ENCODE measurements at regions not wholly inside any gene's neighbourhood (a gene's known extent, or its start where the extent isn't known, plus 50 kb on each side); places are given as distances from the start of the nearest gene placed in this dataset.

DNA sequence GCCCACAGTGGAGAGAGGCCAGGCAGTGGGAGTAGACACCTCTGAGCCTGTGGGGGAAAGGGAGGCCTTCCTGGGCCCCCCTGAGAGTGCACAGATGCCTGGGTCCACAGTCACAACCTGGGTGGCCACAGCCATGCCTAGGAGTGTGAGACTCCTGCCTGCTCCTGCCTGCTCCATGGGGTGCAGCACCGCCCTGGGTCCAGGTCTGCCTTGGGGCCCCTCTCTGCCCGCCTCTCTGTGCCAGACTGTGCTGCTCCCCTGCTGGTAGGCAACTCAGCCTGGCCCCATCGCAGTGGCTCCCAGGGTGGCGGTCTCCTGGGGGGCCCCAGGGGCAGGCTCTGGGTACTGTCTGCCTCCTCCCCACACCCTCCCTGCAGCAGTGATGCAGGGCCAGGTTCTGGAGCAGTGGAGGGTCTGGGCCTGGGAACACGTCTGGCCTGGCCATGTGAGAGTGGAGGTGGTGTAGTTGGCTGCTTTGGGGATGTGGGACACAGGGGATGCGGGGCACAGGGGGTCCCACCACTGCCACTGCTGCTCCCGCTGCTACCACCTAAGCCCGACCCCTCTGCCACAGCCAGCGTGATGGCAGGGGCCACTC, 60.1 kb upstream of the DLX2 start:
- TF ChIP-seq, protein P1, sequence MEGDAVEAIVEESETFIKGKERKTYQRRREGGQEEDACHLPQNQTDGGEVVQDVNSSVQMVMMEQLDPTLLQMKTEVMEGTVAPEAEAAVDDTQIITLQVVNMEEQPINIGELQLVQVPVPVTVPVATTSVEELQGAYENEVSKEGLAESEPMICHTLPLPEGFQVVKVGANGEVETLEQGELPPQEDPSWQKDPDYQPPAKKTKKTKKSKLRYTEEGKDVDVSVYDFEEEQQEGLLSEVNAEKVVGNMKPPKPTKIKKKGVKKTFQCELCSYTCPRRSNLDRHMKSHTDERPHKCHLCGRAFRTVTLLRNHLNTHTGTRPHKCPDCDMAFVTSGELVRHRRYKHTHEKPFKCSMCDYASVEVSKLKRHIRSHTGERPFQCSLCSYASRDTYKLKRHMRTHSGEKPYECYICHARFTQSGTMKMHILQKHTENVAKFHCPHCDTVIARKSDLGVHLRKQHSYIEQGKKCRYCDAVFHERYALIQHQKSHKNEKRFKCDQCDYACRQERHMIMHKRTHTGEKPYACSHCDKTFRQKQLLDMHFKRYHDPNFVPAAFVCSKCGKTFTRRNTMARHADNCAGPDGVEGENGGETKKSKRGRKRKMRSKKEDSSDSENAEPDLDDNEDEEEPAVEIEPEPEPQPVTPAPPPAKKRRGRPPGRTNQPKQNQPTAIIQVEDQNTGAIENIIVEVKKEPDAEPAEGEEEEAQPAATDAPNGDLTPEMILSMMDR (IDR thresholded peaks at IDR 0.05): no peak
- peaks cover 1% of the 10 kb centered on the region for H3K36me3 Mint-ChIP-seq (ENCODE audit: low read depth)

DNA sequence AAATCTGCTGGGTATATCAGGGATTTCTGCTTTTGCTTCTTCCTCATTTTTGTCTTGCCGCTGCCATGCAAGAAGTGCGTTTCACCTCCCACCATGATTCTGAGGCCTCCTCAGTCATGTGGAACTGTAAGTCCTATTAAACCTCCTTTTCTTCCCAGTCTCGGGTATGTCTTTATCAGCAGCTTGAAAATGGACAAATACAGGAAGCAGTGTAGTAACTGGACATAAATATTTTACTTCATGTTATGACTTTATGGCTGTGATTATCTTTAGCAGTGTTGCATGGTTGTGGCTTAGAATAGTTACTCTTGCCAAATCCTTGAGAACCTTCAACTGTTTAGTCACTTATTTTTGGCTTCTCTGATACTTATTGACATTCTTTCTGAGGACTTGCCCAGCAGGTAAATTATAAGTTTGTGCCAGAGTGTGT, 66.2 kb upstream of the DLX2 start:
- H3K9me3 Mint-ChIP-seq (ENCODE audit: low read depth): no peaks in the 10 kb centered on the region
- TF ChIP-seq, protein P1 (IDR thresholded peaks at IDR 0.05): no peak
- H3K4me3 Mint-ChIP-seq (ENCODE audit: unreplicated experiment): no peak overlapping the region
- peaks cover 7% of the 10 kb centered on the region for H3K4me1 Mint-ChIP-seq (ENCODE audit: low read depth)
- H3K27me3 Mint-ChIP-seq (ENCODE audit: low read depth): peaks cover 2% of the 10 kb centered on the region
- DNase-seq (ENCODE audit: low spot score): no peak
- no peak overlapping the region for H3K27ac Mint-ChIP-seq (ENCODE audit: unreplicated experiment)
- no peaks in the 10 kb centered on the region for H3K36me3 Mint-ChIP-seq (ENCODE audit: low read depth)

More for the DNA sequence above, 60.1 kb upstream of the DLX2 start:
- peaks cover 6% of the 10 kb centered on the region for H3K27me3 Mint-ChIP-seq (ENCODE audit: low read depth)
- DNase-seq (ENCODE audit: low spot score): no peak
- no peak overlapping the region for H3K27ac Mint-ChIP-seq (ENCODE audit: unreplicated experiment)
- no peak overlapping the region for H3K4me3 Mint-ChIP-seq (ENCODE audit: unreplicated experiment)
- no peaks in the 10 kb centered on the region for H3K4me1 Mint-ChIP-seq (ENCODE audit: low read depth)
- peaks cover 7% of the 10 kb centered on the region for H3K9me3 Mint-ChIP-seq (ENCODE audit: low read depth)

DNA sequence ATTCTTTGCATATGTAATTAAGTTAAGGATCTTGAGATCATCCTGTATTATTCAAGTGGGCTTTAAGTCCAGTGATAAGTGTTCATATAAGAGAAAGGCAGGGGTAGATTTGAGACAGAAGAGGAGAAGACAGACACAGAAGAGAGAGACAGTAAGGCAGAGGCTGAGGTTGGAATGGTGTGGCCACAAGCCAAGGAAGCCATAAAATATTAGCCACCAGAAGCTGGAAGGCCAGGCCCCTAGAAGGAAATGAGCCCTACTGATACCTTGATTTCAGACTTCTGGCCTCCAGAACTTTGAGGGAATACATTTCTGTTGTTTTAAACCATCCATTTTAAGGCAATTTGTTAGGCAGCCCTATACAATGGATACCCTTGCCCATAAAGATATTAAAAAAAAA, 66.9 kb upstream of the DLX2 start:
- Mint-ChIP-seq H3K4me1 (ENCODE audit: low read depth) (peaks cover 7% of the 10 kb centered on the region), H3K9me3 (ENCODE audit: low read depth) (no peaks in the 10 kb centered on the region), H3K27me3 (ENCODE audit: low read depth) (peaks cover 2% of the 10 kb centered on the region), H3K27ac (ENCODE audit: unreplicated experiment) (no peak overlapping the region), H3K36me3 (ENCODE audit: low read depth) (no peaks in the 10 kb centered on the region), H3K4me3 (ENCODE audit: unreplicated experiment) (no peak overlapping the region)
- DNase-seq (ENCODE audit: low spot score): no peak
- TF ChIP-seq, protein P1 (IDR thresholded peaks at IDR 0.05): no peak

DNA sequence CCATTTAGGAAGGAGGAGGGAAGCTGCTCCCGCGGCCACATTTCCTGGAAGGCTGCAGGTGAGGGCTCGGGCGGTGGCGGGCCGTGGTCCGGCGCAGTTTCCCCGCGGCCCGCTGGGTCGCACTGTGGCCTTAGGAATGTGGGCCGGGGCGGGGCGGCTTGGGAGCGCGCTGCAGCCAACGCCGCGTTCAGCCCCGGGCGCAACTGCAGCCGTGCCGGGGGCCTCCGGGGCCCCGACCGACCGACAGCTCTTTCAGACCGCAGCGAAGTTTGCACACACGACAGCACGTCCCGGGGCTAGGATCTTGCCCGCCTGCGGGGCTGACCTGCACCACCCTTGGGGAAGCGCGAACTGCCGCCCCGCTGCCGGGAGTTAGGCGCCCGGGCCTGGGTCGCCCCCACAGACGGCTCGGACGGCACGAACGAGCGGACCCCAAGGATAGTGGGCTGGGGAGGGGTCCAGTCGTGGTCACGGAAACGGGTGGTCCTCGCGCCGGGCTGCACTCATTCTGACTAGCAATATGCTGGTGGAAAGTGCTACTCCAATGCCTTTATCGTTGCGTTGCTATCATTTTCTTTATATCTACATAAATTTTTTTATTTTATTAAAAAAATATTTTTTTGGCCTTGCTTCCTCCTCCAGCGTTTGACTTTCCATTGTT, 69.9 kb upstream of the DLX2 start:
- no peak for DNase-seq (ENCODE audit: low spot score)

DNA sequence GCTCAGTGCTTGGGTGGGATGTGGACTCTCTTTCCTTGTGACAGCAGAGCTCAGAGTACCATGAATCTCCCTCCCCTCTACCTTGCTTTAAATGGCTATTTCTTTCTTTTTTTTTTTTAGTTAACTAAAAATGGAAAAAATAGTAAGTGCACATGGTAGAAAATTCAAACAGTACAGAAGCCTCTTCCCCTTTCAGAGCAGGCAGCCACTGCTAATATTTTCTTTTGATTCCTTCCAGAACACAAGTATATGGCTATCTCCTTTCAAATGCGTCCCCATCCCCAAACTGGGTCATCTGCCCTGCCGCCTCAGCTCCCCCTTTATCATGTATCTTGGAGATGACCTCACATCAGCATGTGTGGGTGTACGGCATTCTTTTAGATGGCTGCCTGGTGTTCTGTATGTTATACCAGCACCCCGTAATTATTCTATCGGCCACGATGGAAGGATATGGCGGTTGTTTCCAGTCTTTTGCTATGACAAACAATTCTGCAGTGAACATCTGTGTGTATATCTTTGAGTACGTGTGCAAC, 70.5 kb upstream of the DLX2 start:
- no peak for DNase-seq (ENCODE audit: low spot score)
- Mint-ChIP-seq H3K9me3 (ENCODE audit: low read depth) (peaks cover 6% of the 10 kb centered on the region), H3K4me1 (ENCODE audit: low read depth) (peaks cover 7% of the 10 kb centered on the region), H3K27me3 (ENCODE audit: low read depth) (peaks cover 2% of the 10 kb centered on the region), H3K36me3 (ENCODE audit: low read depth) (no peaks in the 10 kb centered on the region), H3K27ac (ENCODE audit: unreplicated experiment) (no peak overlapping the region), H3K4me3 (ENCODE audit: unreplicated experiment) (peak overlapping the region; percentile 68)
- TF ChIP-seq, protein P1 (IDR thresholded peaks at IDR 0.05): no peak

More for the DNA sequence above, 69.9 kb upstream of the DLX2 start:
- Mint-ChIP-seq H3K4me3 (ENCODE audit: unreplicated experiment) (peak overlapping the region; percentile 68), H3K27ac (ENCODE audit: unreplicated experiment) (no peak overlapping the region), H3K9me3 (ENCODE audit: low read depth) (peaks cover 6% of the 10 kb centered on the region), H3K36me3 (ENCODE audit: low read depth) (no peaks in the 10 kb centered on the region), H3K4me1 (ENCODE audit: low read depth) (peaks cover 7% of the 10 kb centered on the region), H3K27me3 (ENCODE audit: low read depth) (peaks cover 2% of the 10 kb centered on the region)
- TF ChIP-seq, protein P1 (IDR thresholded peaks at IDR 0.05): peak; percentile 99

Data from chondrocyte (in vitro differentiated cells).